GM15510 (cell line): ENCODE measurements at regions not wholly inside any gene's neighbourhood (a gene's known extent, or its start where the extent isn't known, plus 50 kb on each side); places are given as distances from the start of the nearest gene placed in this dataset.

Source experiments
- POLR2A ChIP-seq: IDR thresholded peaks from 3 replicates; pipeline ENCODE4 v1.6.1; 2011; ENCODE audit warnings: borderline replicate concordance; ENCODE audit not compliant: insufficient read length; ENCODE audit errors: extremely low read depth

DNA sequence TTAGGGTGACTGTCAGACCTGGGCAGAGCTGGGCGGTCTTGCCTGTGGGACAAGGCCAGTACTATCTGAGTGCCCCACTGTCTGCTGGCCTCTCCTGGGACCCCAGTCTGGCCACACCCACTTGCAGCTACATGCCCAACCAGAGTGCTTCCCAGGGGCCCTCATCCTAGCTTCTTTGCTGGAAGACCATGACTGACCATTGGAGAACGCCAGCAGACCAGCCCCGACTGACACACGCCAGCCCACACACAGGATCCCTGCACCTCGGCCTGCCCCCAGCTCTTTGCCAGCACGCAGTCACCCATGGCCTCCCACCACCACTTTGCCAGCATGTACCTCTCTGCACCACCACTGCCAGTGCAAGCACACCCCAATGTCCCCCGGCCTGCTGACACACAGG lies 585.7 kb downstream of the ZNF674 start:
- no peak for TF ChIP-seq POLR2A

- no peak for TF ChIP-seq POLR2A
These were observed 588.9 kb downstream of the ZNF674 start for GRCh38 chrX:45956191-45956870.

GRCh38 chrX:45955661-45956060 lies 589.6 kb downstream of the ZNF674 start:
- TF ChIP-seq POLR2A, result no peak

GRCh38 chrX:45954026-45954425 lies 591.2 kb downstream of the ZNF674 start:
- TF ChIP-seq POLR2A, result no peak

GRCh38 chrX:45952030-45952429 lies 593.2 kb downstream of the ZNF674 start:
- TF ChIP-seq POLR2A, result no peak

DNA sequence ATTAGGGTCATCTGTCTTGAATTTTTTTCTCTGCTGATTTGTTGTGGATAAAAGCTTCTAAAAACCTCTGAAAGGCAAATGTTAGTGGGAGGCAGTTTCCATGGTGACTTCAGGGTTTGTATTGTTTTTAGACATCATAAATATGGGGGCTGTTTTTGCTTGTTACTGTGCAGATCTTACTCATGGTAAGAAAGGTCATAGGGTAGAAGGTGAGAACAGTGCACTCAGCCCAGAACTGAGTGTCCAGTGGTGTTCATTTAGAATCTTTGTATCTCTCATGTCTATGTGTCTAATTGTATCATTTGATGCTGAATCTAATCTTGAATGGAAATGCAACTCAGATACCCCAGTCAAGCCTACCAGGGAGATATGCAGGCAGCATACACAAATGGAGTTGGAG lies 609.8 kb downstream of the ZNF674 start:
- TF ChIP-seq POLR2A, result no peak

GRCh38 chrX:45912316-45912715 lies 632.9 kb downstream of the ZNF674 start:
- TF ChIP-seq POLR2A, result no peak

DNA sequence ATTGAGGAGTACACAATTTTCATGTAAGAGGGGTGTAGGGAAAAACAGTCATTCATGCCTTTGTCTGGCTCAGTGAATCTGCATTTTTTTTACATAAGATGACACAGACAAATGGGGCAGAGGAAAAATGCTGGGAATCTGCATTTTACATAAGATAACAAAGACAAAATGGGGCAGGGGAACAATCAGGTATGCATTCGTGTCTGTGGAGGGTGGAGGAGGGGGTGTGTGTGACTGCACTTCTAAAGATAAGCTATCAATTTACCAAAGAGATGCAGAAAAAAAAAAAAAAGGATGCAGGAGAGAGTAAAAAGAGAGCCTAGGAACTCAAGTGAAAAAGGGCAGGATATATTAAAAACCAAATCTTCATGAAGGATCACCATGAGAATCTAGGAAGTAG lies 637.4 kb downstream of the ZNF674 start:
- no peak for TF ChIP-seq POLR2A

DNA sequence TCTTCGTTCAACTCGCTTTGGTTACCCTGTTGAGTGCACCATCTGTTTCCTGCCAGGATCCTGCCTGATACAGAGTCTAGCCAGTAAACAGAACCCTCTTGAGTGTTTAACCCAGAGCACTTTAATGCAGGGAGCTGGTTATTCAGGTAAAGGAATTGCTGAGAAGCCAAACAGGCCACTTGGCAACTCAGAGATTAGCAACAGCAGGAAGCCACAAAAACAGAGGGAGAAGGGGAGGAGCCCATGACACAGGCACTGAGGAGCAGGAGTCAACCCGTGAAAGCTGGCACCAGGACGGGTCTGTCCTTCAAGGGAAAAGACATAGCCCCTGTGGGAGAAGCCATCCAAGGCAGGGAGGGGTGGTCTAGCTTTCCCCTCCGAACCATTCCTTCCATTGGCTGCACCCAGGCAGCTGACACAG lies 641.4 kb downstream of the ZNF674 start:
- TF ChIP-seq POLR2A, result no peak

DNA sequence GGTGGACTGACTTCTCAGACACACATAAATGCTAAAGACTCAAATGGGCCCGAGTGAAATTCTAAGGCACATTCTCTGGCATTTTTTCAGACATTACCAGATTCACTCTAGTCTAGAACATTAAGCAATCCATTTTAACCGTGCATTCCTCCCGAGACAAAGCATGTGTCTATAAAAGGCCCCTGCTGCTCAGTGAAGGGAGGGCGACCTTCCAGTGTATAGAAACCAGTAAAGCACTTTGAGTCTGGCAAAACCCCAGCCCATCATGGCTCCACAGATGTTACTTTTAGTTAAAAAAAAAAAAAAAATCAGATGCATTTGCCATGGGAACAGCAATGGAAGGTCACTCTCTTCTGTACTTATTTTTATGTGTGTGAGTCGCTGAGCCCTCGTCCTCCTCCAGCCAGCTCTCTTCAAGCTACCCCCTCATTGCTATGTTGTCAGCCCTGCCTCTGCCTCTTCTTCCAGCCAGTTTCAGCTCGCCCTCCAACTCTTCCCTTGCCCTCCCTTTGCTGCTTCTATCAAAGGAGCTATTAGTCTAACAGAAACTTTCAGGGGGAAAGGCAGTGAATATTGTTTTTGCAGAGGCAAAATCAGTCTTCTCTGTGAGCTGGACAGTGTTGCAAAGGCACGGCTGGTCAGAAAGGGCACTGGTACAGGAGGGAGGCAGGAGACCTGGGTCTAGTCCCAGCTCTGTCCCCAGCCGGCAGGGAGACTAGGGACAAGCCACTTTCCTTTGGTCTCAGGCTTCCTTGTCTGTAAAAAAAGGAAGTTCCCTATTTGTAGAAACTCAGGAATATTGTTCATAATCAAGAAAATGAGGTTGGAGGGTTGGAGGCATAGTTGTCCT lies 644.2 kb downstream of the ZNF674 start:
- no peak for TF ChIP-seq POLR2A

GRCh38 chrX:45894864-45895645 lies 650.2 kb downstream of the ZNF674 start:
- no peak for TF ChIP-seq POLR2A

GRCh38 chrX:45889471-45889870 lies 655.8 kb downstream of the ZNF674 start:
- no peak for TF ChIP-seq POLR2A

DNA sequence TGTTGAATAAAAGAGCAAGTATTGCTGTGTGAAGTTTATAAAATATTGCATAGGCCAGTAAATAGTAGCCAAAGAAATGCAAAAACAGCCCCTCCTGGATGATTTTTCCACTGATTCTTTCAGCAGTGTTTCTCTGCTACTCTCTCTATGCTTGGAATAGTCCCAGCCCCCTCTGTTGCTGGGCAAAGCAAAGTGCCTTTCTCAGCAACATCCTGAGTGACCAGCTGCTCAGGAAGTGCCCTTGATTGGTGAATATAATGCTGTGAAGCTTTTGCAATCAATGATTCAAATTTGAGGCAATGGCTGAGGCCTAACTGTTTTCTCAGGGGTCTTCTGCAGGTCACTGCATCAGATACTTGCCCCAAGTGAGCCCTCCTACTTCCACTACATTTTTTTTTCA lies 656.7 kb downstream of the ZNF674 start:
- TF ChIP-seq POLR2A, result no peak

DNA sequence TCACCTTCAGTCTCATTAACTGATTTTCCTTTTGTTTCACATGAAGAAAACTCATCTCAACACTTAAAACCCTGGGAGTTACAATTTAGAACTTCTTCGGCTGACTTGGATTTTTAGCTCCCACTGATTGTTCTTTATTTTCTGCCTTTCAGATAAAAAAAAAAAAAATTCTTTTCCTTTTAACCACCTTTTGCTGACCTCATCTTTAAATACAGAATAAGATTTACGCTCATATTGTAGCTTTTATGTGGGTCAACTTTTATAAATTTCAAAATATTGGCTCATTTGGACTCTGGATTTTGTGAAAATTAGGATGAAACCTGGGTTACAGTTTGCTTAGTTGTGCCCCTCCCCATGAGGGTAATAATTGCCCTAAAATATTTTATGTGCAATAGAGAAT lies 659.3 kb downstream of the ZNF674 start:
- no peak for TF ChIP-seq POLR2A

GRCh38 chrX:45879512-45879911 lies 665.7 kb downstream of the ZNF674 start:
- TF ChIP-seq POLR2A, result no peak
